GM21526 (cell line): ENCODE measurements at regions not wholly inside any gene's neighbourhood (a gene's known extent, or its start where the extent isn't known, plus 50 kb on each side); places are given as distances from the start of the nearest gene placed in this dataset.
"Not testable (repeated sequence)": the region's sequence is repeated elsewhere in the genome, so short reads cannot be mapped to it uniquely, and the experiment has no call there.

Source experiments
- ATAC-seq: cut with Tn5 transposase; IDR thresholded peaks from one replicate; pipeline ENCODE4 v1.9.1; 2021; ENCODE audit warnings: moderate library complexity; ENCODE audit not compliant: unreplicated experiment, low FRiP score

GRCh38 chr20:11155156-11155756, 481.5 kb upstream of the JAG1 start:
- ATAC-seq = no peak

- ATAC-seq = no peak
Observed at GRCh38 chr20:11156922-11157321, 483.1 kb upstream of the JAG1 start.

GRCh38 chr20:11158146-11158545, 484.3 kb upstream of the JAG1 start:
- ATAC-seq = no peak

DNA sequence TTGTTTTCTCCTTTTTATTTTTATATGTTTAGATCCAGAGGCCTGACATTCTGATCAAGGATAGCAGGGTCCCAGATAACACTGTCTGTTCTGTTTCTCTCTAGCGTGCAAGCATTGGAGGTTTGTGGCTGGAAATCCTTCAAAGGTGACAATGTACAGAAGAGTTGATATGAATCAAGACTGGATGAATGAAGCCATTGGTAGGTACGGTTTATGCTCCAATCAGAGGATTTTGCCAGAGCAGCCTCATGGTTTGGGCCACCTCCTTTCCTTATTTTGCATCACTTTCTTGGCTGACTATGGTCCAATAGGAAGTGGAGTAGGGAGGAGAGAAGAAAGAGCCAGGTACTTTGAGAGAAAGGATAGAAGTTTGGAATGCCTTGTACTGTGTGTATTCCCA, 484.8 kb upstream of the JAG1 start:
- no peak for ATAC-seq

DNA sequence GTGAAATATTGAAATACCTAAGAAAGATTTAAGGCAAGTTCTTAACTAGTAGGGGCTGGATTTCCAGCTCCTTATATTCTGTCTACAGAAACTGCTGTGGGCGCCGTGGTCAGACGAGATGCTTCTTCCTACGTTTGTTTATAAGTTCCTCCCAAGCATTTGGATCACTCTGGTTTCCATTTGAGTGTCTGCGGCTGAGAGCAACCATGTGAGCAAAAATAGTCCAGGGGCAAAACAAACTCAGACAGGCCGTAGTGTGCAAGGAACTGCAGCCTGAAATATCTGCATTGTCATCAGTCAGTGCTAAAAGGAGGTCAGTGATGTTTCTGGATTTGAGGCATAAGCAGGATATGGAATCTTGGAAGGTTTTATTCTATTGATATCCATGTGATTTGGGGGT, 485.9 kb upstream of the JAG1 start:
- no peak for ATAC-seq

DNA sequence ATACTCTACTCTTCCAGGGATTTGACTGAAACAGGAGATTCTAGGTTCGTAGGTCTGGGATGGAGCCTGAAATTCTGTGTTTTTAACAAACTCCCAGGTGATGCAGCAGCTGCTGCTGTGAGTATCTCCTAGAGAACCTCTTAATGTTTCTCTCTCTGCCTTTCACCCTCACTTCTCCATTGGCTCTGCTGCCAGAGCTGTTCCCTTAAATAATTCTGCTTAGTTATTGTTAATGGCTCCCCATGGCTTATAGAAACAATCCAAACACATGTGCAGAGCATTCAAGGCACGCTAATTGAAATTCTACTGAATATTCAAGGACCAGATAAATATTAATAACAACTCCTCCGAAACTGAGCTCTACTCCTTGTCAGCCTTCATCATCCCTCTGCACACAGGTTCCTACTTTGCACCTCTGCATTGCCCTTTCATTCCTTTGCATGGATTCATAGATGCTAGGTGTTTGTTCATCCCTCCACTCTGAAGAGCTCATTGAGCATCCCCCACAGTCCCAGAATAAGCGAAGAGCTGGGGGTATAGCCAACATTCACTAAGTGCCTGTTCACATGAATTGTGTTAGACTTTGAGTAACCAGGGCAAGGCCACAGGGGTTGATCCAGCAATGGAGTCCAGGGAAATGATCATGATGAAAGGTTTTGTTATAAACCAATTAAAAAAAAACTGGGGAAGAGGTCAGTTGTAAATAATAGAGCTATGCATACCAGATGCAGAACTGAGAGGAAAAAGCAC, 488.4 kb upstream of the JAG1 start:
- no peak for ATAC-seq

DNA sequence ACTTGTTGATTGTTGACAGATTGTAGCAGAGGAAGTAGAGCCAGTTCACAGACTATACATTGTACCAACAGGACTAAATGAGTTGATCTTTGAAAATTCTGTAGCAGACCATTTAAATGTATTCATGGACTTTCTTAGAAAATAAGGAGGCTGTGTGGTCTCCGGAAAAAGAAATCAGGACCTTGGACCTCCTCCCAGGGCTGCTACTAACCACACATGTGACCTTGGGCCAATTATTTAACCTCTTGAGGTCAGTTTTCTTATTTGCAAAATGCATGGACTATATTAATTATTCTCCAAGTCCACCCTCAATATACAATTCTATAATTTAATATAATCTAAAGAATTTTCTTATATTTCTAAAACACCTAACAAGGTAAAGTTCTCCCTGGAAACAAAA, 492.0 kb upstream of the JAG1 start:
- no peak for ATAC-seq

- ATAC-seq = no peak
Observed at GRCh38 chr20:11166712-11167111, 492.9 kb upstream of the JAG1 start.

DNA sequence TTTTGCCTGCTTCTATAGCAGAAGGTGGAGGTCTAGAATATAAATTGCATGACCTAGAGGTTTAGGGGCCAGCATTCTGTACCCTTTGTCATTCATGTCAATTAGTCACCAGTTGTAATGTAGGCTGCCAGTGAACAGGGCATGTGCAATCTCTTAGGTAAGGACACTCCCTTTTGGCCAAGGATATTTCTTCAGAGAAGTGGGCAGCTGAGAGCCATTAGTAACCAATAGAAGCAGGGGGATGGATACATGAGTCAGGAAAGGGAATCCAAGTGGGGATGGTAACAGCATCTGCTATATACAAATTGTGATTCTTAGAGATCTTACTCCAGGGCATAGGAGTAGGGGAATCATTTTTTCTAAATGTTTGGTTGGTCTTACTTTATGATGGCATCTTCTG, 494.2 kb upstream of the JAG1 start:
- ATAC-seq = no peak

DNA sequence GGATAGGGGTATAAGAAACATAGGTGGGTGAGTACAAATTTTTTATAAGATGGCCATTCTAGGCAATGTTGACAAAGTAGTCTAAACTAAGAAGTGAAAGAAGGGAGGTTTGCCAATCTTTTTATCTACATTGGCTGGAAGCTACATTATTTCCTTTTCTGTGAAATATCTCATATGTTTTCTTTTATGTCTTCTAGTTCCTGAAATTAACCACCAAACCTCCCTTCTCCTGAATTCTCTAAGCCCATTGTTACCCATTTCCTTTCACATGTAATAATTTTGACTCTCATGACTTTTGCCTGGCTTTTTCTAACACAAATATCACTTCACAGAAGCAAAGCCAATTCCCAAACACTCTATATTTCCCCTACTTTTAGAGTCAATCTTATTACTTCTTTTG, 496.2 kb upstream of the JAG1 start:
- no peak for ATAC-seq

DNA sequence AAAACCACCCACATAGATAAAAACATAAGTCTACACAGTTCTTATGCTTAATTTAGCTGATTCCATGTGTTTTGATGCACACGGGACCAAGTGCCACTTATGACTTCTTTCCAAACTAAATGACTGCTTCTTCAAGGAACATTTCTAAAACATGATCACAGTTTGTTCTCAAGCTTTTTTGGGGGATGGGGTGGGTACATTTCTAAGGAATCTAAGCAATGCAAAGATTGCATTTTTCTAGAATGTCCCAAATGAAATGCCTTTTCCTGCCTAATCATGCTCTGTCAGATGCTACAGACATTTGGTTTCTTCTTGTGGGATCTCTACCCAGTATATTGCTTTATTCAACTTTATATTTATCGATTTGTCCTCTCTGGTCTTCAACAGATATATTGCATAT, 496.8 kb upstream of the JAG1 start:
- ATAC-seq = no peak

DNA sequence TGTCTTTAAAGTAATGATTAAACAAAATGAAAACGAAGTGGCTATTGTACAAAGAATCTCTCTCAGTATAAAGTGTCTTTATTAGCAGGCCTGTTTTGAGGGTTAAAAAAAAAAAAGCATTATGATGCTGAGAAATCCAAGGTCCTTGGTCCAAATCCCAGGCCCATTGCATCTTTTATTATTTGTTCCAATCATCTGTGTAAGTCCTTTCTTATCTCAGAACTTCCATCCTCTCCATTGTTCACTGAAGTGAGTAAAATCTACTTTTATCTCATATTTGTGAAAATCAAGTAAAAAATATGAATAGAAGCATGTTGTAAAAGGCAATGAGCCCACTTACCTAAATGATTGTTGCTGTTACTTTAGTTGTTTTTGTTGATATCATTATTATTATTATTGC, 499.1 kb upstream of the JAG1 start:
- ATAC-seq = no peak

DNA sequence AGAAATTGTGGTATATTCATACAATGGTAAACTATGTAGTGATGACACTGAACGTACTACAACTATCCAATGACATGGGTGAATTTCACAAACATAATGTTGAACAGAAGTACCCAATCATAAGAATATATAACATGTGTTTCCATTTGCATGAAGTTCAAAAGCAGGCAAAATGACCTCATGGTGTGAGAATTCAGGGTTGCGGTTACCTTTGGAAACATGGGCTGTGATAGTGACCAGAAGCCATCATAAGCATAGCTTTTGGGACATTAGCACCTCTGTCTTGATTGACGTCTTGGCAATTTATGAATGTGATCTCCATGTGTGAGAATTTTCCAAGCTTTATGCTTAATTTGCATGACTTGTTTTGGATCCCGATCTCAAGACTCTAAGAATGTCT, 500.1 kb upstream of the JAG1 start:
- no peak for ATAC-seq

GRCh38 chr20:11174861-11175260, 501.1 kb upstream of the JAG1 start:
- no peak for ATAC-seq

DNA sequence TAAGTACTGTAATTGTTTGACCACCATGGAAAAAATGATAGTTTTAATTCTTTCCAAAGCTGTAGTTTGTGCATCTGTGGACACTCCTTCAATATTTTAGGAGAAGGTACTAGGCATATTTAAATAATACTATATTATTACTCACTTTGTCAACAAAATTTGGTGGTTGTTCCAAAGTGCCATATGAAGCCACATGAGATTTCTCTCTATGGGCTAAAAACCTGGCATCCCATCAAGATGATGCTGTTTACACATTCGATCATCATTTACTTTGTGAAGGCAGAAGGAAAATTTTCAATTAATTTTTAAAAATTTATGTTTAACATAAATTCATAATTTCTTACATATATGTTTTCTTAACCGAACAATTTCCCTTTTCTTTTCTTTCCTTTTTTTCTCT, 502.6 kb upstream of the JAG1 start:
- ATAC-seq = no peak

- no peak for ATAC-seq
Observed at GRCh38 chr20:11178946-11179654, 505.3 kb upstream of the JAG1 start.

DNA sequence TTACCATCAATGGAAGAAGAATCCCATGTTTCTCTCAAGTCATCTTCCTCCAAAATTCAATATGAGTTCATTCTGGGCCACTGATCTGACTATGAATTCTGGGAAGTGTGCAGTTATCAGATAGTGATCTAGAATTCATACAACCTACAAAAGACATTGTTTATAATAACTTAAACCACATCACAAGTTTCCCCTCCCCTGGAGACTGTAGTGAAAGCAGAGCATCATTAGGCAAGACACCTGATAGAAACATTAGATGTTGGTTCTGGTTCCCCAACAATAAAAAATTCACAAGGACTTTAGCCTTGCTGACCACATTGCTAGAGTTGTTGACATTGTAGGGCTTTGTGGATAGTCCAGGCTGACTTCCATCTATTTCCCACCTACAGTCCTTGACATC, 506.4 kb upstream of the JAG1 start:
- ATAC-seq = no peak

GRCh38 chr20:11181129-11181528, 507.3 kb upstream of the JAG1 start:
- not testable (repeated sequence) for ATAC-seq

DNA sequence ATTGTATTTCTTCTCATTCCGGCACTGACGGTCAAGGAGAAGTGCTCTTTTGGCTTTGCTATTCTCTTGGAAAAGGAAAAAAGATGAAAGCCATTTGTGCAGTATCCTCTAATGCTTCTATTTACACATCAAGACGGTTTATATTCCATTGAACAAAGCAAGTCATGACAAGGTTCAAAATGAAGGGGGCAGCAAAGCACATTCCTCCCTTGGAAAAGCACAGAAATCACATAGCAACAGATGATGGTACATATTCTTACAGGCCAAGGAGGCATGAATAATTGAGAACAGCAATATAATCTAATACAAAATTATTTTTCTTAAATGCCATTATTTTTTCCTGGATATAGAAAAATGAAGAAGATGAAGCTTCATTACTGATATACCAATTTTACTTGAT, 508.2 kb upstream of the JAG1 start:
- ATAC-seq = no peak

- ATAC-seq = no peak
Observed at GRCh38 chr20:11182720-11183119, 508.9 kb upstream of the JAG1 start.

DNA sequence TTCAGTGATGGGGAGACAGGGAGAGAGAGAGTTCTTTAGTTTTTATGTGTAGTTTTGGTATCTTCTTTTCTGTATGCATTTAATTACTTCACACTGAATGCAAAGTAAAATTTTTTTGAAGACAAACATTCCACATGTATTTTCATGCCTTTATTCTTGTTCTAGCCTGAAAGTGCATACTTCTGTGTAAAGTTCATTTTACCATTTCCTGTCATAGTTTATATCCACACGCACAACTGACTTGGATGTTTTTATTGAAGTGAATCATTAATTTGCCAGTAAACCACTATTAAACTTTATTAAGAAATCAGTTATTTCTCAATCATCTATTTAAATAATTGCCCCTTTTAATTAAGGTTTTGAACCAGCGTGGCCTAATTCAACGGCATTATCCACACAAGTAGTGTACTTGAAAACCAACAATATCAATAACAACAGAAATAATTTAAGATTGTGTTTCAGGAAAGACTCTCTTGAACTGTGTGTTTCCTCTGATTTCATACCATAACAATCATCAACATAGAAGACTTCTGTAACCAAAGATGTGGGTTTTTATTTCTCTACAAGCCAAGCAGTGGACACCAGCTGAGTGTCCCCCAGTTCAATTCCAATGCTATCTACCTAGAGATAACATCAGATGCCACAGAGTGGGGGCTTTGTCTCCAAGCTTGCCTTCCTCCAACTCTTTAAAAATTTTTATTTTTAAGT, 512.7 kb upstream of the JAG1 start:
- no peak for ATAC-seq
